ENCODE measurements at regions not wholly inside any gene's neighbourhood (a gene's known extent, or its start where the extent isn't known, plus 50 kb on each side); places are given as distances from the start of the nearest gene placed in this dataset.
A peak's percentile ranks its signal among the peaks of the same experiment; 100 is the strongest.
"Not testable (repeated sequence)": the region's sequence is repeated elsewhere in the genome, so short reads cannot be mapped to it uniquely, and the experiment has no call there.

- no peak for TF ChIP-seq JUND (IDR thresholded peaks at IDR 0.05; ENCODE audit: low read depth)
- in situ Hi-C loops (cut with HindIII; ENCODE audit: low pct_unique_long_range_greater_than_20kb, low sequenced_read_pairs): no loop called here
These were observed 60.6 kb upstream of the EMB start for GRCh38 chr5:50501491-50502228.

GRCh38 chr5:50513028-50513457, 72.0 kb upstream of the EMB start:
- in situ Hi-C loops (cut with HindIII; ENCODE audit: low pct_unique_long_range_greater_than_20kb, low sequenced_read_pairs); DNase-seq (ENCODE audit: low read depth in 1 of 2, low spot score in 1 of 2): not testable (repeated sequence)

More at GRCh38 chr5:50501491-50502228, 60.6 kb upstream of the EMB start:
- DNase-seq (ENCODE audit: low read depth in 1 of 2, low spot score in 1 of 2): no peak

- DNase-seq (ENCODE audit: low read depth in 1 of 2, low spot score in 1 of 2); in situ Hi-C loops (cut with HindIII; ENCODE audit: low pct_unique_long_range_greater_than_20kb, low sequenced_read_pairs): not testable (repeated sequence)
These were observed 80.0 kb upstream of the EMB start for GRCh38 chr5:50521060-50521459.

- in situ Hi-C loops (cut with HindIII; ENCODE audit: low pct_unique_long_range_greater_than_20kb, low sequenced_read_pairs); DNase-seq (ENCODE audit: low read depth in 1 of 2, low spot score in 1 of 2): not testable (repeated sequence)
These were observed 86.5 kb upstream of the EMB start for GRCh38 chr5:50527514-50528060.

- DNase-seq (ENCODE audit: low read depth in 1 of 2, low spot score in 1 of 2): no peak
- TF ChIP-seq JUND (IDR thresholded peaks at IDR 0.05; ENCODE audit: low read depth): no peak
- in situ Hi-C loops (cut with HindIII; ENCODE audit: low pct_unique_long_range_greater_than_20kb, low sequenced_read_pairs): no loop called here
These were observed 94.3 kb upstream of the EMB start for GRCh38 chr5:50535393-50535792.

- in situ Hi-C loops (cut with HindIII; ENCODE audit: low pct_unique_long_range_greater_than_20kb, low sequenced_read_pairs); DNase-seq (ENCODE audit: low read depth in 1 of 2, low spot score in 1 of 2): not testable (repeated sequence)
These were observed 96.4 kb upstream of the EMB start for GRCh38 chr5:50537534-50537933.

- in situ Hi-C loops (cut with HindIII; ENCODE audit: low pct_unique_long_range_greater_than_20kb, low sequenced_read_pairs): no loop called here
- DNase-seq (ENCODE audit: low read depth in 1 of 2, low spot score in 1 of 2): no peak
- no peak for TF ChIP-seq JUND (IDR thresholded peaks at IDR 0.05; ENCODE audit: low read depth)
These were observed 106.2 kb upstream of the EMB start for GRCh38 chr5:50547303-50547702.

- no peak for TF ChIP-seq JUND (IDR thresholded peaks at IDR 0.05; ENCODE audit: low read depth)
- no peak for DNase-seq (ENCODE audit: low read depth in 1 of 2, low spot score in 1 of 2)
- in situ Hi-C loops (cut with HindIII; ENCODE audit: low pct_unique_long_range_greater_than_20kb, low sequenced_read_pairs): no loop called here
These were observed 109.2 kb upstream of the EMB start for GRCh38 chr5:50550267-50550666.

GRCh38 chr5:50550993-50551392, 109.9 kb upstream of the EMB start:
- in situ Hi-C loops (cut with HindIII; ENCODE audit: low pct_unique_long_range_greater_than_20kb, low sequenced_read_pairs): no loop called here
- no peak for DNase-seq (ENCODE audit: low read depth in 1 of 2, low spot score in 1 of 2)
- no peak for TF ChIP-seq JUND (IDR thresholded peaks at IDR 0.05; ENCODE audit: low read depth)

- in situ Hi-C loops (cut with HindIII; ENCODE audit: low pct_unique_long_range_greater_than_20kb, low sequenced_read_pairs): no loop called here
- TF ChIP-seq JUND (IDR thresholded peaks at IDR 0.05; ENCODE audit: low read depth): no peak
These were observed 112.5 kb upstream of the EMB start for GRCh38 chr5:50553560-50553984.

GRCh38 chr5:50558640-50559039, 107.8 kb upstream of the PARP8 start:
- in situ Hi-C loops (cut with HindIII; ENCODE audit: low pct_unique_long_range_greater_than_20kb, low sequenced_read_pairs); DNase-seq (ENCODE audit: low read depth in 1 of 2, low spot score in 1 of 2): not testable (repeated sequence)

More at GRCh38 chr5:50553560-50553984, 112.5 kb upstream of the EMB start:
- peak in 1 of 2 experiments; percentile 78 for DNase-seq (ENCODE audit: low read depth in 1 of 2, low spot score in 1 of 2)

- no peak for DNase-seq (ENCODE audit: low read depth in 1 of 2, low spot score in 1 of 2)
- in situ Hi-C loops (cut with HindIII; ENCODE audit: low pct_unique_long_range_greater_than_20kb, low sequenced_read_pairs): no loop called here
- TF ChIP-seq JUND (IDR thresholded peaks at IDR 0.05; ENCODE audit: low read depth): no peak
These were observed 106.5 kb upstream of the PARP8 start for GRCh38 chr5:50559955-50560354.

GRCh38 chr5:50562694-50563093, 103.7 kb upstream of the PARP8 start:
- TF ChIP-seq JUND (IDR thresholded peaks at IDR 0.05; ENCODE audit: low read depth): no peak
- in situ Hi-C loops (cut with HindIII; ENCODE audit: low pct_unique_long_range_greater_than_20kb, low sequenced_read_pairs): no loop called here
- no peak for DNase-seq (ENCODE audit: low read depth in 1 of 2, low spot score in 1 of 2)

- TF ChIP-seq JUND (IDR thresholded peaks at IDR 0.05; ENCODE audit: low read depth): no peak
- in situ Hi-C loops (cut with HindIII; ENCODE audit: low pct_unique_long_range_greater_than_20kb, low sequenced_read_pairs): no loop called here
- DNase-seq (ENCODE audit: low read depth in 1 of 2, low spot score in 1 of 2): no peak
These were observed 102.4 kb upstream of the PARP8 start for GRCh38 chr5:50564079-50564478.

Data from T47D (cell line).